Activated CD4-positive, CD25-positive, alpha-beta regulatory T cell (primary cell): ENCODE measurements at regions not wholly inside any gene's neighbourhood (a gene's known extent, or its start where the extent isn't known, plus 50 kb on each side); places are given as distances from the start of the nearest gene placed in this dataset.

Source experiments
- DNase-seq, 4 experiments: peaks; one replicate each; lab custom pipeline; 2025; lab: John Stamatoyannopoulos, UW

GRCh38 chr6:139577124-139577762, 202.8 kb upstream of the CITED2 start:
- DNase-seq: no peak

DNA sequence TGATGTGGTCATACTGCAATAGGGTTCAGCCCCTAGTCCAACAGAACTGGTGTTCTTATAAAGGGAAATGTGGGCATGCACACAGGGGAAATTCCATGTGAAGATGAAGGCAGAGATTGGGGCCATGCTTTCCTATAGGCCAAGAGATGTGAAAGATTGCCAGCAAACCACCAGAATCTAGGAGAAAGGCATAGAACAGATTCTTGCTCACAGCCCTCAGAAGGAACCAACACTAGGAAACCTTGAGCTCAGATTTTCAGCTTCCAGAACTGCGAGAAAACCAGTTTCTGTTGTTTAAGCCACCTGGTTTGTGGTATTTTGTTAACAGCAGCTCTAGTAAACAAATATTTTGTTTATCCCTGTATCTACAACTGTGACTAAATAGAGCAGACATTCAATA, 197.6 kb upstream of the CITED2 start:
- no peak for DNase-seq

DNA sequence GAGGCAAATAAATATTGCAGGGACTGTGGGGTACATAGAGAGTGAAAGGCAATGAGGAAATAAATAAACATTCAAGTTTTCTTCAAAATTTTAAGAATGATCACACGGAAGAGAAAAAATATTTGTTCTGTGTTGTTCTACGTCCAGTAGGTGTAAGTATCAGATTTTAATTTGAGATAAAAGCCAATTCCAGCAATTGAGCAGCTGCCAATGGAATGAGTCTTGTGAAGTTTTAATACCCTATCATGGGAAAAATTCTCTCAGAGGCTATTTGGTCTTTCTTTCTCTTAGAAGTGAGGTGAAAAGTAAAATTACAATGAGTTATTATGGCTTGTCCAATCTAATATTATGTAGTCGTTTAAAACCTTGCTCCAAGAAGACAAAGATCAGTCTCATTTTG, 195.7 kb upstream of the CITED2 start:
- DNase-seq: no peak

- no peak for DNase-seq
These were observed 195.1 kb upstream of the CITED2 start for GRCh38 chr6:139569566-139569965.

DNA sequence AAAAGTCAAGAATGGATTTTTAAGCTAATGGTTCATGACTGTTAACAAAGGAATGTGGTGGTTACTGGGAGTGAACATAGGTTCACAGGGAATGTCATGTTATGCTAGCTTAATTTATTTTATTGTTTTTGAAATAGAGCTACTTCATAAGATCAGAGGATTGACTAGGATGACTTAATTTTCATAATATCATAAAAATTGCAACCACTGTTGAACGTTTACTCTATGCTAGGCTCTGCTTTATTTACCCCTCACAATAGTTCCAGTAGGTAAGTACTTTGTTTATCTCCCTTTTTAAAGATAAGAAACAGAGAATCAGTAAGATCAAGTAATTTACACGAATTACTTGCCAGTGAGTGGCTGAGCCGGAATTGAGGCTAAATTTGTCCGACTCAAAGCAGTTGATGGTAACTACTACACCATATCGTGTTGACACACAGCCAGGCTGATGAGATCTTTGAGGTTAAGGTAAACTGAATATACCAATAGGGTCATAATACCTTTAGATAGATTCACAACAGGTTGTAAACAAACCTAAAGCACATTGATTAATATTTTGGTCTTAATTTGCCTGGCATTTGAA, 194.6 kb upstream of the CITED2 start:
- DNase-seq: no peak

DNA sequence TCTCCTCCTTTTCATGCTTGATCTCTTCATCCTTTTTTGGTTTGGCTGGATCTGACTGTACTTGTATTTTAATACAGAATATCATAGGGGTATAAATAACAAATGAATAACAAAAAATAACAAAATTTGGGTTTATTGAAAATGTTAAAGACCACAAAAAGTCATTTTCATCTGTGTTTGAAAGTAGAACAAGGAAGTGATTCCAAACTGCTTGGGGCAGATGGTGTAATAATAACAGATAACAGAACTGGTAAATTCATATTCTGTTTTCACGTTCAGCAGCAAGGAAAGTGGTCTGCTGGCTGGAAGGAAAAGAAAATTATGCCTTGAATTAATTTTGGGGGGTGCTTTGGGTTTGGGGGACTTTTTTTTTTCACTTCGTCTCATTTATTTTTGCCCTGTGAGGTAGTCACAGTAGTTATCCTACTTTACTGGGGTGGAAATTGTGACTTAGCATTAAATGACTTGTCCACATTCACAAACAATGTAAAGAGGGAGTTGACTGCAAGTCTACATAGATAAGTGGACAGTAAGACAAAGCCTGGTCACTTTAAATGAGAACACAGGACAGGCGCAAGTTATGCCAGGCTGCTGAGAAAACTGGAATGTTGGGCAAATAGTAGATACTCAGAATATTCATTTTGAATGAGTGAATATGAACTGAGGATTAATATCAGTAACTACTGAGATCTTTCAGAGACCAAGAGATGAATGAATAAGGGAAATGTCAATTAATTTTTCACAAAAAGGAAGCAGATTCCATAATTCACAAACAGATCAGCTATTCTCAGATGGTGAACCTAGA, 193.9 kb upstream of the CITED2 start:
- DNase-seq: no peak

GRCh38 chr6:139567095-139567494, 192.6 kb upstream of the CITED2 start:
- DNase-seq: no peak

GRCh38 chr6:139565591-139565990, 191.1 kb upstream of the CITED2 start:
- no peak for DNase-seq

DNA sequence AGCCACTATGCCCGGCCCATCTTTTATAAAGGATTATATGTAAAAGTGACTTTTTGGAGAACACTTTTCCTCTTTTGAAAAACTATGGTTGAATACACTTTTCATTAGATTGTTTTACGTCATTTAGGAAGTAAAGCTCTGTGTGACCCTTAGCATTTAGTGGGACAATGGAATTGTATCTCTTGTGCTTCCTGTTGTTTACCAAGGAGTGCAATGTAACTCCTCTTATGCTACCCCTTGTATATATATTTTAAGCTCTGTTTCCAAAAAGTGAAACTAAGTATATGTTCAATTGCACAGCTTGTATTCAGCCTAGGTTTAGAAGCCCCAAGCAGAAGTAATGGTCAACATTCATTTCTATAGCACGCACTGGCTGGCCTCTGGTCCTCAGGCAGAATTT, 183.1 kb upstream of the CITED2 start:
- DNase-seq: no peak

DNA sequence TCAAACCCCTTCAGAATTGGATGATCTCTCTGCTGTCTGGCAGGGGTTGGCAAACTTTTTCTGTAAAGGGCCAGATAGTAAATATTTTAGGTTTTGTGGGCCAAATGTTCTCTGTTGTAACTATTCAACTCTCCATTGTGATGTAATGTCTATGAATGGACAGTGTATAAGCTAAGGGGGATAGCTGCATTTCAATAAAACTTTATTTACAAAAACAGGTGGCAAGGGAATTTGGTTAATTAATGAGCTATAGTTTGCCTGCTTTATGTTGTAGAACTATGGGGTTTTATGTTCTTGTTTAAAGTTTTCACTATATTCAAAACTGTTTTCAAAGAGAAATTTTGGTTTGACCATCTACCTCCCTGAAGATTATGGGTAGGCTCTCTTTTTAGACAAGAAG, 182.1 kb upstream of the CITED2 start:
- no peak for DNase-seq

DNA sequence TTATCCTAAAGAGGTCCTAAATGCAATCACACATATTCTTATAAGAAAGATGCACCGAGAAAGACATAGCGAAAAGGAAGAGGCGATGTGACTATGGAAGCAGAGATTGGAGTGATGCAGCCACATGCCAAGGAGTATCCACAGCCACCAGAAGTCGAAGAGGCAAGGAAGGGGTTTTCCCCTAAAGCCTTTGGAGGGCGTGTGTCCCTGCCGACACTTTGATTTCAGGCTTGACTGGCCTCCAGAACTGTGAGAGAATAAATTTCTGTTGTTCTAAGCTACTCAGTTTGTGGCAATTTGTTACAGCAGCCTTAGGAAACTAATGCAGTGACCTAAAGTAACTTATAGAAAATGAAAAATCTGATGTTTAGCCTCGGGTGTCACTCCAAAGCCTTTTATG, 179.5 kb upstream of the CITED2 start:
- DNase-seq: no peak

GRCh38 chr6:139551376-139551775, 176.9 kb upstream of the CITED2 start:
- no peak for DNase-seq

DNA sequence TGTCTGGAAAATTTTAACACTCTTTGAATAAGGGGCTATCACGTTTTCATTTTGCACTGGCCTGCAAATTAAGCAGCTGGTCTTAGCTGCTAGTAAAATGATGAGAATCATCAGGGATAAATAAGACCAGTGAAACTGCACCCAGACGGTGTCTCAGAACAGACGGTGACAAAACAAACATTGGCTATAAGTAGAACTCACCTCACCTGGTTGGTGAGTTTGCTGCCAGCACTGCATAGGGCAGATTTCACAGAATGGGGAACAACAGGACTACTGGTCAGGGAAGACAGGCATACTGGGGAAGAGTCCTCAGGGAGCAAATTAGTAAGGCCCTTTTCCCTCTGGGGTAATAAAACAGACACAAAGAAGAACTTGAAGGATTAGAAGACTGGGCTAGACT, 175.9 kb upstream of the CITED2 start:
- DNase-seq: no peak

DNA sequence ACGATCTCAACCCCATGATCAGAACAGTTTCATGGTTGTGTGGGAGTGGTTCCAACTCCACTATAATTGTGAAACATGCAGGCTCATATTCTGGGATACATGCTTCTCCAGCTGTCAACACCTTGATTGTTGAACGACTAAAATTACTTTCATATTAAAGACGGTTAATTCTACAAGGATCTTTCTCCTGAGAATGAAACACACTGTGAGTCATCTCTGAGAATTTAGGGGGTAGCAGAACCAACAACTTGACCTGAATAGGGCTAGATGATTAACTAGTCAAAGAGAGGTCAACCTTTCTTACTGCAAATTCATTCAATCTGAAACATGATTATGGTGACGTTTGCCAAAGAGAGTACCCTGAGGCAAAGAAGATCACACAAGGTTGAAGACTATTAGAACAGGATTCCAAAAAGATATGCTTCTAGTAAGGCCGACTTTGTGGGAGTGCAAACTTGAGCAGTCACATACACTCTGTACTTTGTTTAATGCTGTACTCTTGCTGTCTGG, 175.2 kb upstream of the CITED2 start:
- no peak for DNase-seq

DNA sequence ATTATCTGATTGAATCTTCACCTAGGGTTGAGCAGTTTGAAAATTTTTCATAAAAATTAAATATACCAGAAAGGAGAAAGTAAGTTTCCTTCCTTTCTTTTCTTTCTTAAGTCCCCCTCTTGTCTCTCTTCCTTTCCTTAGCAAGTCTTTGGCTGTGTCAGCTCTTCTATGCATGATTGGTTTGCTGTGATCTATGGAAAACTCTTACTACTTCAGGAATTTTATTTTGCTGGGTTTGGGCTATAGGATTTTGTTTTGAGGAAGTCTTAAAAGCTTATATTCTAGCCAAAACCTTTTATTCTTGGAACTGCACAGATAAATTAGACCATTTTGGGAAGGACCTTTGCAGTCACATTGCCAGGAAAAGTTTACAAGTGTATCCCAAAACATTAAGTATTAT, 173.4 kb upstream of the CITED2 start:
- DNase-seq: no peak

GRCh38 chr6:139547122-139547776, 172.8 kb upstream of the CITED2 start:
- no peak for DNase-seq

- DNase-seq: no peak
These were observed 171.6 kb upstream of the CITED2 start for GRCh38 chr6:139546106-139546472.

DNA sequence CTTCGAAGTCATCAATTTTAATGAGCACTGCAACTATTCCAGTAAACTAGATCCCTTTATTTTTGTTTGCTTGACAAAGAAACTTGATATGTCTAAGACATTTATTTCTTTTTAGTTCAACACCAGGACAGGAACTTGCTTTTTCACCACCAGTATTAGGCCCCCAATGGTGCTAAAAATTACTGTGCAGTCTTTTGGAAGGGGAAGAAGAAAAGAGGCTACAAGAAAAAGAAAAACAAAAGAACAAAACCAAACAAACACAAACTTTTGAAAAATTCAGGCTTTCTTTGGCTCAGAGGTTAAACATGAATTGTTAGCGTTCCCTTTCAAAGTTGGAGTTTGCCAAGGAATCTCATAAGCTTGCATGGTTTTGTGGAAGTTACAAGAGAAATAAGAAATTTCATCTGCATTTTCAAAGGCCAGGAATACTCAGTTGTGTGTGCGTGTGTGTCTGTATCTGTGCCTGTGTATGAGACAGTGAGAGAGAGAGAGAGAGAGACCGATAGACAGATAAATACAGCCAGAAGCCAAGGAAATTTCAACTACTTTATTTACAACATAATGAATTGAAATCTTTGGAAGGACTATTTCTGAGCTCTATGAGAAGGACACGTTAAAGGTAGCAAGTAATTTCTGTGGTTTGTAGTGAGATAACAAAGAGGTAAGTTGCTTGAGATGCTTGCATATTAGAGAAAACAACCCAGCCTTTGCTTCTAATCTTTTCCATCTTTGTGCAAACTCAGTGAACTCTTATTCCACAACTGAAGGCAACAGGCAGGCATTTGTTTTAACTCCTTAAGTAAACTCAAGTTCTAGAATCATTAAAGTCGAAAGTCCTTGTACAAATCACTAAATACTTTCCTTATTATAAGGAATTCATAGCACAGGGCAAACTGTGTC, 171.0 kb upstream of the CITED2 start:
- no peak for DNase-seq

- DNase-seq: no peak
These were observed 170.2 kb upstream of the CITED2 start for GRCh38 chr6:139544701-139545057.

DNA sequence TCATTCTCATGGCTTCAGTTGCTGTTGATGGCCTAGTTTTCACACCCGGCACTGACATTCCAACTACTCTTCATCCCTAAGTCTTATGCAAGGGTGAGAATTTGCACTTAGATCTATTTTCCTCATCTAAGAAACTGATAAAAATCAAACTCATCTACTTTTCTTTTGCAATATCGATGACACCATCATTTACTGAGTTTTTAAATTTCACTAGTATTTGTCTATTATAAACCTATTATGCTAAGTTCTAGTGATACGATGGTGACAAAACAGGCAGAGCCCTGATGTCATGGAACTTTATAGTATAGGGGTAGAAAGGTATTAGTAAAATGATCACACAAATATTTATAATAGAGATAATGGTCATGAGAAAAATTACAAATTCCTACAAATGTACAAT, 167.9 kb upstream of the CITED2 start:
- no peak for DNase-seq

DNA sequence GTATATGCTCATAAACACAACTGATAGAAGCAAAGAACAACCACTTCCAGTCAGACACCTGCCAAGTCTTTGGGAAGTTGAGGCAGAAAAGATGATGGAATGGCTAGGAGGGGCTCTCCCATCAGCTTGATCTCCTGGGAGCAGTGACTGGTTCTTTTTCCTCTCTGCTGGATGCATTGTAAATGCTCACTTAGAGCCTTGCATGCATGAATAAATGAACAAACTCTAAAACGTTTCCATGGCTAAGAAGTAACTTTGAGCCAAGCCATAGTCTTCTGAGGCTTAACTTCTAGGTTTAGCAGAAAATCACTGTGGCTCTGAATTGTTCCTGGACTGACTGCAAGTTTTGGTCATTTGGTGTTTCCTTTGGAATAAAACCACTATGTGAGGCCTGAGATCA, 166.4 kb upstream of the CITED2 start:
- DNase-seq: no peak

GRCh38 chr6:139540276-139540675, 165.8 kb upstream of the CITED2 start:
- DNase-seq: no peak
